ENCODE measurements at regions not wholly inside any gene's neighbourhood (a gene's known extent, or its start where the extent isn't known, plus 50 kb on each side); places are given as distances from the start of the nearest gene placed in this dataset.

GRCh38 chr12:111014547-111014946 lies 94.2 kb upstream of the MYL2 start:
- no peak for DNase-seq (ENCODE audit: extremely low read depth in 1 of 11, low read depth in 9 of 11, low spot score in 4 of 11)

GRCh38 chr12:111012918-111013317 lies 92.5 kb upstream of the MYL2 start:
- DNase-seq (ENCODE audit: extremely low read depth in 1 of 11, low read depth in 9 of 11, low spot score in 4 of 11): no peak

- DNase-seq (ENCODE audit: extremely low read depth in 1 of 11, low read depth in 9 of 11, low spot score in 4 of 11): no peak
Measured at GRCh38 chr12:111011999-111012600, 91.7 kb upstream of the MYL2 start.

GRCh38 chr12:111010916-111011657 lies 90.7 kb upstream of the MYL2 start:
- no peak for DNase-seq (ENCODE audit: extremely low read depth in 1 of 11, low read depth in 9 of 11, low spot score in 4 of 11)

- DNase-seq (ENCODE audit: extremely low read depth in 1 of 11, low read depth in 9 of 11, low spot score in 4 of 11): no peak
Measured at GRCh38 chr12:111010061-111010460, 89.7 kb upstream of the MYL2 start.

- DNase-seq (ENCODE audit: extremely low read depth in 1 of 11, low read depth in 9 of 11, low spot score in 4 of 11): no peak
Measured at GRCh38 chr12:111006621-111007020, 86.2 kb upstream of the MYL2 start.

GRCh38 chr12:110998971-110999370 lies 78.6 kb upstream of the MYL2 start:
- DNase-seq (ENCODE audit: extremely low read depth in 1 of 11, low read depth in 9 of 11, low spot score in 4 of 11): no peak

- DNase-seq (ENCODE audit: extremely low read depth in 1 of 11, low read depth in 9 of 11, low spot score in 4 of 11): no peak
Measured at GRCh38 chr12:110998165-110998564, 77.8 kb upstream of the MYL2 start.

GRCh38 chr12:110996415-110996814 lies 76.0 kb upstream of the MYL2 start:
- DNase-seq (ENCODE audit: extremely low read depth in 1 of 11, low read depth in 9 of 11, low spot score in 4 of 11): no peak

- DNase-seq (ENCODE audit: extremely low read depth in 1 of 11, low read depth in 9 of 11, low spot score in 4 of 11): no peak
Measured at GRCh38 chr12:110995615-110996014, 75.2 kb upstream of the MYL2 start.

GRCh38 chr12:110995016-110995415 lies 74.6 kb upstream of the MYL2 start:
- no peak for DNase-seq (ENCODE audit: extremely low read depth in 1 of 11, low read depth in 9 of 11, low spot score in 4 of 11)

GRCh38 chr12:110993434-110993833 lies 73.1 kb upstream of the MYL2 start:
- DNase-seq (ENCODE audit: extremely low read depth in 1 of 11, low read depth in 9 of 11, low spot score in 4 of 11): no peak

- no peak for DNase-seq (ENCODE audit: extremely low read depth in 1 of 11, low read depth in 9 of 11, low spot score in 4 of 11)
Measured at GRCh38 chr12:110992909-110993308, 72.5 kb upstream of the MYL2 start.

- DNase-seq (ENCODE audit: extremely low read depth in 1 of 11, low read depth in 9 of 11, low spot score in 4 of 11): no peak
Measured at GRCh38 chr12:110983811-110984210, 63.4 kb upstream of the MYL2 start.

GRCh38 chr12:110972866-110973265 lies 52.5 kb upstream of the MYL2 start:
- DNase-seq (ENCODE audit: extremely low read depth in 1 of 11, low read depth in 9 of 11, low spot score in 4 of 11): no peak

GRCh38 chr12:110971936-110972335 lies 51.6 kb upstream of the MYL2 start:
- no peak for DNase-seq (ENCODE audit: extremely low read depth in 1 of 11, low read depth in 9 of 11, low spot score in 4 of 11)

GRCh38 chr12:110971189-110971920 lies 51.0 kb upstream of the MYL2 start:
- no peak for DNase-seq (ENCODE audit: extremely low read depth in 1 of 11, low read depth in 9 of 11, low spot score in 4 of 11)
